ENCODE measurements at regions not wholly inside any gene's neighbourhood (a gene's known extent, or its start where the extent isn't known, plus 50 kb on each side); places are given as distances from the start of the nearest gene placed in this dataset.
A peak's percentile ranks its signal among the peaks of the same experiment; 100 is the strongest.

GRCh38 chr2:8049851-8050571 is 631.8 kb upstream of the ID2 start:
- Mint-ChIP-seq H3K36me3 (ENCODE audit: low read depth) (no peaks in the 10 kb centered on the region), H3K9me3 (peaks cover 2% of the 10 kb centered on the region), H3K4me1 (peaks cover 9% of the 10 kb centered on the region), H3K27ac (peak overlapping the region; percentile 22 to 36 (median 30)), H3K4me3 (no peak overlapping the region), H3K27me3 (ENCODE audit: low read depth) (no peaks in the 10 kb centered on the region)
- no peak for TF ChIP-seq CTCF (IDR thresholded peaks at IDR 0.05; ENCODE audit: unreplicated experiment in 3 of 3)

GRCh38 chr2:8053216-8053615 is 628.6 kb upstream of the ID2 start:
- Mint-ChIP-seq H3K27me3 (ENCODE audit: low read depth) (no peaks in the 10 kb centered on the region), H3K4me3 (no peak overlapping the region), H3K27ac (no peak overlapping the region), H3K36me3 (ENCODE audit: low read depth) (no peaks in the 10 kb centered on the region), H3K9me3 (peaks cover 11% of the 10 kb centered on the region), H3K4me1 (peaks cover 9% of the 10 kb centered on the region)
- no peak for TF ChIP-seq CTCF (IDR thresholded peaks at IDR 0.05; ENCODE audit: unreplicated experiment in 3 of 3)

- no peaks in the 10 kb centered on the region for H3K27me3 Mint-ChIP-seq (ENCODE audit: low read depth)
- no peak overlapping the region for H3K4me3 Mint-ChIP-seq
- peaks cover 11% of the 10 kb centered on the region for H3K9me3 Mint-ChIP-seq
- H3K36me3 Mint-ChIP-seq (ENCODE audit: low read depth), result no peaks in the 10 kb centered on the region
- TF ChIP-seq CTCF (IDR thresholded peaks at IDR 0.05; ENCODE audit: unreplicated experiment in 3 of 3), result no peak
- peaks cover 8% of the 10 kb centered on the region for H3K4me1 Mint-ChIP-seq
- no peak overlapping the region for H3K27ac Mint-ChIP-seq
Observed at GRCh38 chr2:8054070-8054469, 627.8 kb upstream of the ID2 start.

GRCh38 chr2:8058652-8059051 is 623.2 kb upstream of the ID2 start:
- TF ChIP-seq CTCF (IDR thresholded peaks at IDR 0.05; ENCODE audit: unreplicated experiment in 3 of 3), result no peak
- peaks cover 4% of the 10 kb centered on the region for H3K27me3 Mint-ChIP-seq (ENCODE audit: low read depth)
- H3K4me1 Mint-ChIP-seq, result no peaks in the 10 kb centered on the region
- no peaks in the 10 kb centered on the region for H3K36me3 Mint-ChIP-seq (ENCODE audit: low read depth)
- peaks cover 11% of the 10 kb centered on the region for H3K9me3 Mint-ChIP-seq
- no peak overlapping the region for H3K27ac Mint-ChIP-seq
- H3K4me3 Mint-ChIP-seq, result no peak overlapping the region

- H3K4me3 Mint-ChIP-seq, result no peak overlapping the region
- no peaks in the 10 kb centered on the region for H3K36me3 Mint-ChIP-seq (ENCODE audit: low read depth)
- TF ChIP-seq CTCF (IDR thresholded peaks at IDR 0.05; ENCODE audit: unreplicated experiment in 3 of 3), result no peak
- H3K27ac Mint-ChIP-seq, result no peak overlapping the region
- H3K27me3 Mint-ChIP-seq (ENCODE audit: low read depth), result peaks cover 4% of the 10 kb centered on the region
- no peaks in the 10 kb centered on the region for H3K4me1 Mint-ChIP-seq
- H3K9me3 Mint-ChIP-seq, result peaks cover 12% of the 10 kb centered on the region
Observed at GRCh38 chr2:8059255-8059654, 622.6 kb upstream of the ID2 start.

- Mint-ChIP-seq H3K27me3 (ENCODE audit: low read depth) (peaks cover 4% of the 10 kb centered on the region), H3K27ac (no peak overlapping the region), H3K9me3 (peaks cover 14% of the 10 kb centered on the region), H3K4me3 (no peak overlapping the region), H3K36me3 (ENCODE audit: low read depth) (no peaks in the 10 kb centered on the region), H3K4me1 (no peaks in the 10 kb centered on the region)
- no peak for TF ChIP-seq CTCF (IDR thresholded peaks at IDR 0.05; ENCODE audit: unreplicated experiment in 3 of 3)
Observed at GRCh38 chr2:8059794-8060193, 622.1 kb upstream of the ID2 start.

All from nephron (organoid).